Mammary epithelial cell (primary cell): ENCODE measurements at regions not wholly inside any gene's neighbourhood (a gene's known extent, or its start where the extent isn't known, plus 50 kb on each side); places are given as distances from the start of the nearest gene placed in this dataset.

ENCODE experiments used
- CTCF ChIP-seq, 2 donors: IDR thresholded peaks in 1 of 2; conservative IDR thresholded peaks in 1 of 2; 2 replicates each; pipeline ENCODE4 v1.5.1; 2011 to 2012; ENCODE audit warnings: inconsistent platforms in 2 of 2, low read length in 2 of 2, mild to moderate bottlenecking in 2 of 2, control low read depth in 1 of 2, low read depth in 1 of 2; ENCODE audit not compliant: insufficient read depth in 1 of 2; ENCODE audit errors: extremely low read depth in 1 of 2
- EZH2 ChIP-seq: IDR thresholded peaks from 2 replicates; pipeline ENCODE4 v1.6.1; 2012; ENCODE audit warnings: low read length, inconsistent platforms, borderline replicate concordance

GRCh38 chr10:33117816-33118215 lies 159.8 kb upstream of the ITGB1 start:
- no peak for TF ChIP-seq CTCF (conservative IDR thresholded peaks at IDR 0.05 in 1 of 2, IDR thresholded peaks at IDR 0.05 in 1 of 2; ENCODE audit: extremely low read depth in 1 of 2, insufficient read depth in 1 of 2, low read depth in 1 of 2, low read length in 2 of 2)
- TF ChIP-seq EZH2 = no peak
